COLO668 (cell line): ENCODE measurements at regions not wholly inside any gene's neighbourhood (a gene's known extent, or its start where the extent isn't known, plus 50 kb on each side); places are given as distances from the start of the nearest gene placed in this dataset.

Source experiments
- DNase-seq: peaks from one replicate; lab custom pipeline; 2025; ENCODE audit not compliant: unreplicated experiment; lab: John Stamatoyannopoulos, UW

DNA sequence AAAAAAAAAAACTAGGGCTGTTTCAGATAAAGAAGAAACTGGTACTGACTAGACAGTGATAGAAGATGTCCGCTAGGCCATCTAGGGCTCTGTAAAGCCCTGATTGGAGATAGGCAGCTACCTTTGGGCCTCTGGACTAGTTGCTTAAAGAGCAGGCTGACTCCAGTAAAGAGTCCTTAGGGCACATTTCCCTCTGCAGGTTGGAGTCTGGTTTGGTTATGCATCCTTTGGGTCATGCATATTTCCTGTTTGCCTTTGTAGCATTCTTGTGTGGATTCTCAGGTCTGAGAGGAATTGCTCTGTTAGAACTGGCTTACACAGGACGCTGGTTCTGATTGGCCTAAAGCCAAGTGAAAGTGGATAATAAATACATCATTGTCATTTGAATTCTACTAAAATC is 165.5 kb upstream of the LRRN1 start:
- DNase-seq = no peak

DNA sequence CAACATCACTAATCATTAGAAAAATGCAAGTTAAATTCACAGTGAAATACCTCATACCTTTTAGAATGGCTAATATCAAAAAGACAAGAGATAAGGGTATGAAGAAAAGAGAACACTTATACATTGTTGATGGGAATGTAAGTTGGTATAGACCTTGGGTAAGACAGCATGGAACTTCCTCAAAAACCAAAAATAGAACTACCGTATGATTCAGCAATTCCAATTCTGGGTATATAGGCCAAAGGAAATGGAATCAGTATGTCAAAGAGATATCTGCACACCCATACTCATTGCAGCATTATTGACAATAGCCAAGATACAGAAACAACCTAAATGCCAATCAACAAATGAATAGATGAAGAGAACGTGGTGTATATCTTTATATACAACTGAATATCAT is 166.8 kb upstream of the LRRN1 start:
- no peak for DNase-seq

DNA sequence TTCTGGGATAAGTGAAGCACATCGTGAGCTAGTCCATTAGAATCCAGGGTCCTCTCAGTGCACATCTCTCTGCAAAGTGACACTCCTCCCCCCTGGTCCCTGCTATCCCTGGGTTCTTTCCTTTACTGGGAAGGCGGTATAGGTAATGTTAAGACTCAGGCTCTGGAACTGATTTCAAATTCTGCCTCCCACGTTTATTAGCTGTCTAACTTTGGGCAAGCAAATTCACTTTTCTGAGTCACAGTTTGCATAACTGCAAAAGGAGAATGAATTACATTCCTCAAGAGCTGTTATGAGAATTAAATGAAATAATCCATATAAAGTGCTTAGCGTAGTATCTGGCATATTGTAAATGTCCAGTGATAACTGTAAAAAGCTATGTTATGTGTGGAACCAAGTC is 168.1 kb upstream of the LRRN1 start:
- DNase-seq = no peak

DNA sequence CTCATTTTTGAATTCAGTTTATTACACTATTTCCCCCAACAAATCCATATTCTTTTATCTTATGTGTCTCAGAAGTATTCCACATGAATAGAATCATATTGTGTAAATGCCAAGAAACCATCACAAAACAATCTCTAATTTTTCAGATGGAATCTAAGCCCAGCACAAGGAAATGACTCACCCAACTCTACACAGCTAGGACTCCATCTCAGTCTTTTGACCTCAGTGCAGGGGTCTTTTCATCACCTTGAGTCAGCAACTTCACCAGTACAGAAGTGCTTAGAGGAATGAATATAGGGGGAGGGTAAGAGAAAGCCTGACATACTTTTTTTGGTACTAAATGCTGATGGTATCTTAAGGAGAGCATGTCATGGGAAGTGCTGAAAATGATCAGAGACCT is 169.3 kb upstream of the LRRN1 start:
- DNase-seq = no peak

DNA sequence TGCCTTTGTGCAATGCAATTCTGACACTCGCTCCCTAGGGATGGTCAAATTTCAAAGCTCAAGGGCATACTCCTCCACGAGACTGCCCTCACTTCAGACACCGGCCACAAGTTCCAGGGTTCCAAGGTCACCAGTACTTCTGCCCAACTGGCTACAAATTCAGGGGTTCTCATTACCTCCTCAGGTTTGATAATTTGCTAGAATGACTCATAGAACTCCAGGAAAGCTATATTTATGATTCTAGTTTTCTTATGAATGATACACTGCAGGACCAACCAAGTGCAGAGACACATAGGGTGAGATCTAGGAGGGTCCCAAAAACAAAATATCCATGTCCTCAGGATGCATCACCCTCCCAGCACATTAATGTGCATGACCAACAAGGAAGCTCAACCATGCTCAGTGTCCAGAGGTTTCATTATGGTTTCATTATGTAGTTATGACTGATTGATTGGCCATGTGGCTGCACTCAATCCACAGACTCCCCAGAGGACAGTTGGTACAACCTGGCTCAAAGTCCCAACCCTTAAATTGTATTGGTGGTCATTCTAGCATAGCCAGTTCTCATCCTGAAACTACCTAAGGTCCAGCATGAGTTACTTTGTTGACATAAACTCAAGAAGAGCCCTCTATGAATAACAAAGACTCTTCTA is 170.4 kb upstream of the LRRN1 start:
- DNase-seq = no peak

DNA sequence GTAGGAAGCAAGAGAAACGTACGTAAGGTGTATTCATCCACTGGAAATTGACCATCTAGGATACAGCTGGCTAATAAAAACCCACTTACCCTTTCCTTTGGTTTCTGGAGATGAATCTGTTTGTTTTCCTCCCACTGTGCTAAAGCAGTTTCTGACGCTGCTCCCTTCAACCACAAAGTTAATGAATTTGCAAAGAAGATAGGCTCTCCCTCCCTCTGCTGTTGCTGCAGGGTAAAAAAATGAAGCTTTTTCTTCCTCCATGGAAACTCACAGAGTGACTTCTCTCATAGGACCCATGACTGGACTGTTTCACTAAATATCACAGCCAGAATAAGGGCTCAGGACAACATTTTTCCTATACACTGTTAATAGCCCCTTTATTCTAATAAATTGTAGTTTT is 172.1 kb upstream of the LRRN1 start:
- no peak for DNase-seq

DNA sequence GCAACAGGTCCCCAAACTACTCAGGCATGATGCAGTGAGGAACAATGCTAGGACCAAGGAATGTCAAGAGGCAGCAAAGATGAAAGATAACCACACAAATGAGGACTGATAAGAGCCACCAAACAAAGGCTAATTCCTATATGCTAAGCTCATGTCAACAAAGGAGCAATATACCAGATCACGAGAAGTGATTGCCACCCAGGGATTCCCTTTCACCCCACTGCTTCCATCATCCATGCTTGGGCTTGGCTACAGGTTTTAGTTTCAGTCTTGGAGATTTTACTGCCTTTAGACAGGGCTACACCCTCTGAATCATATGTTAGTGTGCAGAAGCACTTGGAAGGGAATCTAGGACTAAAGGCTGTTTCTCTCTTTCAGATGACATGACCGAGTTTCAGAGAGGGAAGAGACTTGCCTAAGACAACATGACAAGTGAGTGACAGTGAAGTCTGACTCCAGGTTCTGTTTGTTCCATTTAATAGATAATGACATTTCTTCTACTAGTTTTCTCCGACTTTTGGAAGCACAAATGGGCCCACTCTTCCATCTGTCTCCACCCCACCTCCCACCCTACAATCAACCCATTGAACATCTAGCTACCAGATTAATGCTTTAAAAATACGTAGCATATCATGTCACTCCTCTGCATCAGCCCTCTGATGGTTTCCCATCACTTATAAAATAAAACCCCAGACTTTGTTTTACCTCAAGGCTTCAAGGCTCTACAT is 173.5 kb upstream of the LRRN1 start:
- no peak for DNase-seq

DNA sequence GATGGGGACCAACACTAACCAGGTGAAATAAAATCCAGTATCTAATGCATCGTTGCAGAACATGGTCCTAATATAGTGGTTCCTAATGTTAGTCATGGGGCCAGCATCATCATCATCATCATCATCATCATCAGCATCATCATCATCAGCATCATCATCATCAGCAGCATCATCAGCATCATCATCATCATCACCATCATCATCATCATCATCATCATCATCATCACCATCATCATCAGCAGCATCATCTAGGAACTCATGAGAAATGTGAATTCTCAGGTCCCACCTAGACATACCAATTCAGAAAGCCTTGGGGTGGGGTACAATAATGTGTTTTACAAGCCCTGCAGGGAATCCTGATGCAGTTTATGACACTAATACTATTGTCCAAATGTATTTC is 179.4 kb upstream of the LRRN1 start:
- DNase-seq = no peak

DNA sequence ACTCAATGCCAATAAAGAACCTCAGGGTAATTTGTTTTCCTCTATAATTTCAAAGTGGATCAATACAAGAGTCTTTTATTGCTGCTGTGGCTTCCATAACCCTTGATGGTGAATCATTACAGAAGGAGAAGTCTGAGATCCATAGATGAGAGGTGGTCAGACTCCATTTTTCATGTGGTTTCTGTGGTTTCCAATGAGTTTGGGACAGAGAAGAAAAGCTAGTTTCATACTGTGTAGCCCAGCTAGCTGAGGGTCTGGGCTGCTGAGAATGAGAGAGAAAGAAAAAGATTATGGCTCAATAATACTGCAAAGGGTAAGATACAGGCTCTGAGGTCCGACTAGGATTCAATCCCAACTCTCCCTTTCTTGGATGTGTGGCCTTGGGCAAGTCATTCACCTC is 180.6 kb upstream of the LRRN1 start:
- DNase-seq = no peak

DNA sequence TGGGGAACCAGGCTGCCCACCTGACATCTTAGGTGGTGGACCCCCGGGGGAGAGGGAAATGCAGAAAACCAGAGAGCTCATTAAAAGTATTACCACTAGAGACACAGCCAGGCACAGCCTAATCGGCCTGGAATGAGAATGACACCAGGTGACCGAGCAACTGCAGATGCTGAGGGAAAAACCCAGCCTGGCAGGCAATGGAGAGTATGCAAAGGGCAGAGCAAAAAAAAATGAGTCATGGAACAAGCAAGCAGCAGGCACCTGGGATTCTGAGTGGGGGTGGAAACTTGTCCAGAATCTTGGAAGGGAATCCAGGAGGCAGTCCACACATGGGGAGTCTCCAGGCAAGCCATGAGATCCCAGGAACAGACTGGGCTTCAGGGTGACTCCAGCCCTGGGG is 183.7 kb upstream of the LRRN1 start:
- no peak for DNase-seq

DNA sequence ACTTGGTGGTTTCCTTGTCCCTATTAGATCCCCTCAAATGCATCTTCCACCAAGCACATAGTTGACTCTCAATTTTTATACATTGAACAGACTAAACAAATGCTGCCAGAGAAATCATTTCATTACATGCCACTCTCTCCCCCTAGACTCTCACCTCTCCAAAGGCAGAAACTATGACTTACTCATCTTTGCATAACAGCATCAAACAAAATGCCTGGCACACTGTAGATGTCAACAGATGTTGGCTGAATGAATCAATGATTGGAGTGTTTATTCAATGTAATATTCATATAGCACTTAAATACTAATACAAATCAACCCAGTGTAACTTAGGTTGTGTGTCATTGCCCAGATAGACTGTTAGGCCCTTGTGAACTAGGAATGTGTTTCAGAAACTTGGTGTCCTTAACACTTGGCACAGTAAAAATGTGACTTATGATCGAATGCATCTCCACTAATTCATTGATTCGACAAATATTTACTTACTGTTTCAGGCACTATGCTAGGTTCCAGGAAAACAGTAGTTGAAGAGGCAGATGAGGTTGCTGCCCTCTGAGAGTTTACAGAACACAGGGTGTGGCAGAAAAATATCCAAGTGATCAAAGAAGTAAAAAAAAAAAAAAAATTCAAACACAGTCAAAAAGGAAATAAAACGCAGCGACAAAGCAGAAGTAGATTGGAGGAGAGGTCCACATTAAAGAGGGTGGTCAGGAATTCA is 188.5 kb upstream of the LRRN1 start:
- DNase-seq = no peak

DNA sequence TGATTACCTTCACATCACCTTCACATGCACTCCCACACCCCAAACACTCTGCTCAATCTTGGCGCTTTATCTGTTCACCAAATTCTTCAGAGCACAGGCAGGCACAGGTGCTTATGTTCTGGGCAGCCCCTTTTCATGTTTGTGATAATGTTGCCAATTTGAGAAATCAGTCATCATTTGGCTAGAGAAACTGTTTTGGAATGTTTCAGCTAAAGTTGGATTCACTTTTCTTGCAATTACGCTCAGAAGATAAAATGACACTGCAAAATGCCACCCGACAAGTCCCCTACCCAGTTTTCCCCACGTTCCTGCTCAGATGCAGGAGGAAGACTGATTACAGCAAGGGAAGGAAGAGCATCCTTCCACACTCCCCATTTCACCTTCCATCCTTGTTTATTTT is 192.9 kb upstream of the LRRN1 start:
- DNase-seq = no peak

DNA sequence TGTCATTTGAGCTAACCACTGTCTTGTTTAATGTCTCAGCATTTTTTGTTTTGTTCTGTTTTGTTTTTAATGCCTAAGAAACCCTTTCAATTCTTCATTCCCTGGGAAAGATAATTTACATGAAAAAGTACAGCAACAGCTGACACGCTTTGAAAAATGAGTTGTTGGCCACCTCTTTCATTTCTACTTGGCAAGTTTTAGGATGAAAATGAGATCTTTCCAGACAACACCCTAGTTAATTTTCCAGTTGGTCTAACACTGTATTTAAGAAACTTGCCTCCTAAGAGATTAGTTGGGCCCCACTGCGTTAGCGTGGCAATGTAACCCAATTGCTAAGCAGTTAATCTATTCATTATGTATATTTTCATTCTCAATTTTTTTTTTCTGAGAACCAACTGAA is 194.0 kb upstream of the LRRN1 start:
- no peak for DNase-seq

DNA sequence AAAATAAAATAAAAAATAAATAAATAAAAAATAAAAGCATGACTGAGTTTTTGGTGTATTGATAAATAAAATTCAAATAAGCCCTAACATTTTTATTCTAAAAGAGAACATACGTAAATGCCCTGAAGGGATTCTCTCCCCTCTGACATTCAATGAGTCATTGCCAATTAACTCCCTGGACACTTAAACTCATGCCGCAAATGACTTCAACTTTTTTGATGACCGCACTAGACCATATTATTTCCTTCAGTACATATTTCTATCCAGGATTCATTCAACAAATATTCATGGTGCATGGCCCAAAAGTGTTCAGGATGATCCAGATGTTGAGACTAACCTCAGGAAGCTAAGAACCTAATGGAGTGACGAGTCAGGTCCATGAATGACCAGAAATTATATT is 195.9 kb upstream of the LRRN1 start:
- no peak for DNase-seq

DNA sequence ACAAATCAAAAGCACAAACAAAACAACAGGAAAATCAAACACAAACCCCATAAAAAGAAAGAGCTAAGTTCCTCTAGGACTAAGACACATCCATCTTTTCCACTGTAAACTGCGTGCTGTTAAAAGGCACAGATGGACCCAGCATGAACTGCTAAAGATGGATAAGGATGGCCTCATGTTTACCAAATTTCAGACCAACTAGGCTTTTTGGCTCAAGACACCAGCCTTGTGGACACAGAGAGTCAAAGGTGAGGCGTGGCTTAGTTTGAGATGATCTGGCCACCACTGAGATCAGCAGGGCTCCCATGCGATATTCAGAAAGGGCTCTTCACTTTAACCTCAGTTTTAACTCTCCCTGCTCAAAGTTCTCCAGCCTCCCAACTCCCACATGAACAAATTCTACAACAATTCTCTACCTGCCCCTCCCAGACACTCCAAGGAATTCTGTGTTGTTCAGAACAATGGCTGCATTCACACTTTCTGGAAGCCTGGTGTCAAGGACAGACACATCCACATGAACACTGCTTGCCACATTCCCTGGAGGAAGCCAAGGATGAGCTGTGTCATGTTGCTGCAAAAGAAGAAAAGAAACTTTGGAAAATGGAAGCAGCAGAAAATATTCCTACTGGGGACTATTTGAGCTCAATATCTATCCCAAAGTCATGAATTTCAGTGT is 198.4 kb upstream of the LRRN1 start:
- DNase-seq = no peak

DNA sequence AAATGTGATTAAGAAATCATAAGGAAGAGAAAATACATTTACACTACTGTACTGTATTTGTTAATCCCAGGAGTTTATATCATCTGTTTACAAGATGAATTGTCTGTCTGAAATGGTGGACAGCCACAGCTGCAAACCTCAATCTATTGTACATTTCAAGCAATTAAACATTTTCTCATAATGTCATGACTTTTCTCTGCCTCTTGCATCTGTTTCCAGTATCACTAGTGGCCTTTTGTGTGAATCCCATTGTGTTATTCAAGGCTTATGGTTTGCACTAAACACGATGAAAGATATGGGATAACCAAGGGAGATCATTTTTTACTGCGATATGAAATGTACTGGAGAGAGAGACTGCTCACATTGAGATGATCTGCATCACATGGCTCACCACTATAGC is 200.2 kb upstream of the LRRN1 start:
- DNase-seq = no peak

DNA sequence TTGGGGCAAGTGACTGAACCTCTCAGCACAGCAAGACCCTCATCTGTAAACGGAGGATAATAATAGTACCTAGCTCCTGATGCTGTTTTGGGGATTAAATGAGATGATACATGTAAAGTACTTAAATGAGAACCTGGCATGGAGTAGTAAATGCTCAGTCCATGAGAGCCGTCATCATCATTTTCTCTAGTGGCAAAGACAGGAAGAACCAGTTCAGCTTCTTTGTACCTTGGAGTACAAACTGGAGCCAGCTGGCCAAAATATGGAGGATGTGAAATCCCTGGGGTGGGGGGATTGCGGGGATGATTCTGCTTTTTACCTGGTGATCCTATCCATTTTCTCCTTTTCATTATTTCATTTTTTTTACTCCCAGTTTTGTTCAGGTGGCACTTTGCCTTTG is 204.2 kb upstream of the LRRN1 start:
- no peak for DNase-seq

DNA sequence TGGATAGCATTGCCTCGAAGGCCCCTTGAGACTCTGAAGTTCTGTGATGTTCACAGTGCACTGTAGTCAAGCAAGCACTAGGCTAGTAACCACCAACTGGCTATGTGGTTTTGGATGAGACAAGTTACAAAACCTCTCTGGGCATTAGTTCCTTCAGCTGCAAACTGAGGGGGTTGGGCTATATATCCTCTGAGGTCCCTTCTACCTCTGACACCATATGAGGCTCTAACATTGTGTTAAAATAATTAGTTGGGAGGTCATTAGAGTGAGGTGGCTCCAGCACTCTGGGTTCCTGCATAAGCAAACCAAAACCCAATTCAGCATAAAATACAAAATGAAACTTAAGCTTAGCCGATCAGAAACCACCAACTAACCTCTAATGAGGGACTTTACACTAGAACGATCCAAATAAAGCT is 209.5 kb upstream of the LRRN1 start:
- no peak for DNase-seq

DNA sequence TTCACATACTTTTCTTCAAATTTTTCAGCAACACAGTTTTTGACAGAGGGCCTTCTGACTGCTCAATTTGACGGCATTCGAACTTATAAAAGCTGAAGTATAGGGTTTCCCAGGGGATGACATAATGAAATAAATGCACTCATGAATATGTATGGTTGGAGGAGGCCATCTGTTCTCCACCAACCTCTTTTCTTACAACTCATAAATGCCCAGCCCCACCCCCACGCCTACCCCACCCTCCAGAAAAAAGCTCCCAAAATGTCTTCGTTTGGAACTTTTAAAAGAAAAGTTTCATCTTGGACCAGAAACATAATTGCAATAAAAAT is 211.6 kb upstream of the LRRN1 start:
- no peak for DNase-seq

DNA sequence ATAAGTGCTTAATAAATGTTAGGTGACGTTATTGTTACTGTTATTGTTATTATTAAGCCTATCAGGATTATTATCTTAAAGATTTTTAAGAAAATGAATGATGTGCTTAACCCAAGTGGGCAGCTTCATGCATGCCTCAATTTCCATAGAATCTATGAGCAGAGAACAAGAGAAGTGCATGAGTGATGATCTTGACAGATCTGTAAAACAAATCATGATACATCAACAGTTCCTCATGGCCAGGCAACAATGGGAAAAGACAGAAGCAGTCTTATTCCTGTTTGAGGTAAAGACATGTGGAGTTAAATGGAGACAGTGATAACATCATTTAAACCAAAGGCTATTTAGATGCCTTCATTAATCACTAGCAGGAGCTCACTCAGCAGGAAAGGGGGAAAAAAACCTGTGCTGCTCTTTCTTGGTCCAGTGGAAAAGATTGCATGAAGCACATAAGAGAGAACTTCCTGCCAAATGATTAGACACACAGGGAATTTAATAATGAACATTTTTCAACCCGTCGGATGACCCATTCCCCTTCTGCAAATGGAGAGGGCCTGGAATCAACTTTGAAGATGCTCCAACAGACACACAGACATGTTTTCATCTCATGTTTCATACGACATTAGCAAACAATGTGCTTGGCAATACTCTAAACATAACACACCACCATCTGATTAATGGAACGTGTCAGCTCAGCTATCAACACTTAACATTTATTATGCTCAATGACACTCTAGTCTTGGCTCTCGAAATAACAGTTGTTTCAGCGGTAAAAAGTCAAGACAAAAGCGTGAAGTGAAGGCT is 212.2 kb upstream of the LRRN1 start:
- no peak for DNase-seq

DNA sequence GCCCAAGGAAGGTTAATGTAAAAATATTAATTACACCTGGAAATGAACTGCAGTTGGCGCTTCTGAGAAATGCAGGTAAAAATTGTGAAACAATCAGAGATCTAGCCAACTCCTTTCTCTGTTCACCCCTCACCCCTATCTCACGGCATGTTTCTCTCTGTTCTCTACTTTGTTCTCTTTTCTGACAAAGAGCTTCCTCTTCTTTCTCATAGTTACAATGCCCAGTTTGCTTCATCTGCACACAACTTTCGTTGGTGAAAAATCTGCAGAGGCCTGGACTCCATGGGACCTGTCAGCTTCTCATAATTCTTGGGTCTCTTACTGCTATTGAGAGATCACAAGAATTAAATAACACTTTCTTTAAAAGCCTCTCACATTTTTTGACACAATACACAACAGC is 212.9 kb upstream of the LRRN1 start:
- no peak for DNase-seq
